MM.1S (cell line): ENCODE measurements at regions not wholly inside any gene's neighbourhood (a gene's known extent, or its start where the extent isn't known, plus 50 kb on each side); places are given as distances from the start of the nearest gene placed in this dataset.
"Not testable (repeated sequence)": the region's sequence is repeated elsewhere in the genome, so short reads cannot be mapped to it uniquely, and the experiment has no call there.

Experiments
- DNase-seq: peaks from one replicate; pipeline ENCODE4 v3.0.0-alpha.2; 2015
- H2AFZ ChIP-seq: fragments of 300-600 bp; sonication (generic); 2 replicates; pipeline ENCODE4 v1.6.0; 2016; ENCODE audit warnings: antibody characterized with exemption, low read length
- H3F3A ChIP-seq: fragments of 300-600 bp; sonication (generic); 2 replicates; pipeline ENCODE4 v1.6.1; 2016; ENCODE audit warnings: mild to moderate bottlenecking, antibody characterized with exemption, low read length, moderate library complexity, mixed read lengths; ENCODE audit not compliant: insufficient read depth
- H3K27ac ChIP-seq: fragments of 300-600 bp; sonication (generic); 2 replicates; pipeline ENCODE4 v1.5.1; 2016; ENCODE audit warnings: mild to moderate bottlenecking, low read length
- H3K27me3 ChIP-seq: fragments of 300-600 bp; sonication (generic); replicated peaks from 2 replicates; pipeline ENCODE4 v1.6.0; 2016; ENCODE audit warnings: low read length; ENCODE audit not compliant: insufficient read depth
- H3K36me3 ChIP-seq: fragments of 300-600 bp; sonication (generic); replicated peaks from 2 replicates; pipeline ENCODE4 v1.6.1; 2016; ENCODE audit warnings: mild to moderate bottlenecking, low read length, mixed read lengths; ENCODE audit not compliant: insufficient read depth
- H3K4me1 ChIP-seq: fragments of 300-600 bp; sonication (generic); 2 replicates; pipeline ENCODE4 v1.6.1; 2016; ENCODE audit warnings: low read length, mixed read lengths
- H3K4me2 ChIP-seq: fragments of 300-600 bp; sonication (generic); 2 replicates; pipeline ENCODE4 v1.6.0; 2016; ENCODE audit warnings: low read depth, low read length
- H3K4me3 ChIP-seq: fragments of 300-600 bp; sonication (generic); 2 replicates; pipeline ENCODE4 v1.5.1; 2016; ENCODE audit warnings: low read length, mixed read lengths
- H3K79me2 ChIP-seq: fragments of 300-600 bp; sonication (generic); 2 replicates; pipeline ENCODE4 v1.6.1; 2016; ENCODE audit warnings: mixed run types, low read length, mixed read lengths
- H3K9ac ChIP-seq: fragments of 300-600 bp; sonication (generic); 2 replicates; pipeline ENCODE4 v1.6.1; 2016; ENCODE audit warnings: low read length, mixed read lengths
- H3K9me2 ChIP-seq: fragments of 300-600 bp; sonication (generic); replicated peaks from 2 replicates; pipeline ENCODE4 v1.6.1; 2016; ENCODE audit warnings: mild to moderate bottlenecking, low read length, mixed read lengths; ENCODE audit not compliant: insufficient read depth
- H3K9me3 ChIP-seq: fragments of 300-600 bp; sonication (generic); replicated peaks from 2 replicates; pipeline ENCODE4 v1.6.1; 2016; ENCODE audit warnings: mild to moderate bottlenecking, low read length, mixed read lengths; ENCODE audit not compliant: insufficient read depth
- H4K20me1 ChIP-seq: fragments of 300-600 bp; sonication (generic); 2 replicates; pipeline ENCODE4 v1.6.1; 2016; ENCODE audit warnings: mild to moderate bottlenecking, low read length, moderate library complexity, mixed read lengths; ENCODE audit not compliant: insufficient read depth
- CTCF ChIP-seq: fragments of 300-600 bp; sonication (generic); IDR thresholded peaks from 2 replicates; pipeline ENCODE4 v1.5.1; 2016; ENCODE audit warnings: antibody characterized with exemption, low read length, mixed read lengths
- EZH2 ChIP-seq: fragments of 300-600 bp; sonication (generic); optimal IDR thresholded peaks from 2 replicates; pipeline ENCODE3; 2017; ENCODE audit warnings: low read depth, mild to moderate bottlenecking, antibody characterized with exemption, low read length, mixed read lengths
- EZH2phosphoT487 ChIP-seq: fragments of 300-600 bp; sonication (generic); IDR thresholded peaks from 2 replicates; pipeline ENCODE4 v1.6.1; 2018; ENCODE audit warnings: antibody characterized with exemption, low read length

- no peak overlapping the region for H3K4me2 ChIP-seq
- H3K27ac ChIP-seq, result no peak overlapping the region
- H4K20me1 ChIP-seq, result no peaks in the 10 kb centered on the region
- no peak for DNase-seq
- H3K4me1 ChIP-seq, result no peaks in the 10 kb centered on the region
- no peak overlapping the region for H3K4me3 ChIP-seq
- H3K27me3 ChIP-seq, result no peaks in the 10 kb centered on the region
- no peak for TF ChIP-seq CTCF
- TF ChIP-seq EZH2phosphoT487, result no peak
- TF ChIP-seq EZH2, result no peak
- no peaks in the 10 kb centered on the region for H3K36me3 ChIP-seq
- H3F3A ChIP-seq, result no peaks in the 10 kb centered on the region
- H3K79me2 ChIP-seq, result no peaks in the 10 kb centered on the region
- no peak overlapping the region for H3K9ac ChIP-seq
- H3K9me2 ChIP-seq, result no peaks in the 10 kb centered on the region
- no peaks in the 10 kb centered on the region for H3K9me3 ChIP-seq
- no peak overlapping the region for H2AFZ ChIP-seq
Observed at GRCh38 chrX:98924511-98924910, 1485.6 kb downstream of the PCDH19 start.

GRCh38 chrX:98897191-98897590, 1512.9 kb downstream of the PCDH19 start:
- no peaks in the 10 kb centered on the region for H3K4me1 ChIP-seq
- TF ChIP-seq CTCF (no peak), EZH2phosphoT487 (no peak), EZH2 (no peak)
- H3K4me3 ChIP-seq, result no peak overlapping the region
- no peaks in the 10 kb centered on the region for H4K20me1 ChIP-seq
- no peak for DNase-seq
- no peaks in the 10 kb centered on the region for H3K9me2 ChIP-seq
- H3F3A ChIP-seq, result no peaks in the 10 kb centered on the region
- no peaks in the 10 kb centered on the region for H3K79me2 ChIP-seq
- H3K4me2 ChIP-seq, result no peak overlapping the region
- H3K27me3 ChIP-seq, result no peaks in the 10 kb centered on the region
- H3K9me3 ChIP-seq, result no peaks in the 10 kb centered on the region
- H3K36me3 ChIP-seq, result no peaks in the 10 kb centered on the region
- no peak overlapping the region for H2AFZ ChIP-seq
- H3K9ac ChIP-seq, result no peak overlapping the region
- H3K27ac ChIP-seq, result no peak overlapping the region

DNA sequence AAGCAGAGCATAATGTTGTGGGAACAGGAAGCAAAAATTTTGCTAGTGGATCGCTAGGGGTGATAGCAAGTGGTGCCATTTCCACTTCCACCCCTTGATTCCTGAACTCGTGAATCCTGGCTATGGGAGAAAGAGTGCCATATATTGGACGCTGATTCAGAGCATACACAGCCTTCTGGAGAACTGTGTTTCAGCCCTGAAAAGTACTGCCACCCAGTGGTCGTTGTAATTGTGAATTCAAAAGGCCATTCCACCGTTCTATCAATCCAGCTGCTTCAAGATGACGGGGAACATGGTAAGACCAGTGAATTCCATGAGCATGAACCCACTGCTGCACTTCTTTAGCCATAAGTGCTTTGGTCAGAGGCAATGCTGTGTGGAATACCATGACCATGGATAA, 1559.4 kb downstream of the PCDH19 start:
- H3K4me3 ChIP-seq, H3K36me3 ChIP-seq, H3K9me2 ChIP-seq, DNase-seq, H2AFZ ChIP-seq, H3K4me1 ChIP-seq, H4K20me1 ChIP-seq, H3K79me2 ChIP-seq, H3F3A ChIP-seq, H3K27ac ChIP-seq, H3K9ac ChIP-seq, H3K27me3 ChIP-seq, H3K4me2 ChIP-seq, H3K9me3 ChIP-seq: not testable (repeated sequence)
- TF ChIP-seq CTCF, result peak; percentile 24
